ENCODE measurements at regions not wholly inside any gene's neighbourhood (a gene's known extent, or its start where the extent isn't known, plus 50 kb on each side); places are given as distances from the start of the nearest gene placed in this dataset.

GRCh38 chr9:107720501-107720900, 230.9 kb upstream of the KLF4 start:
- TF ChIP-seq CTCF (IDR thresholded peaks at IDR 0.05; ENCODE audit: poor library complexity): no peak
- TF ChIP-seq EZH2 (IDR thresholded peaks at IDR 0.05; ENCODE audit: borderline replicate concordance): no peak
